GM12875 (cell line): ENCODE measurements at regions not wholly inside any gene's neighbourhood (a gene's known extent, or its start where the extent isn't known, plus 50 kb on each side); places are given as distances from the start of the nearest gene placed in this dataset.
"Not testable (repeated sequence)": the region's sequence is repeated elsewhere in the genome, so short reads cannot be mapped to it uniquely, and the experiment has no call there.

Source experiments
- H3K4me3 ChIP-seq: one replicate; pipeline ENCODE4 v1.5.1; 2011; ENCODE audit warnings: low read depth, low read length, control low read depth
- TF ChIP-seq, protein P1 (sequence below): IDR thresholded peaks from 2 replicates; pipeline ENCODE4 v1.5.1; 2011; ENCODE audit warnings: low read depth, mild to moderate bottlenecking, control low read depth, inconsistent platforms, low read length, moderate library complexity, borderline replicate concordance; ENCODE audit not compliant: insufficient read depth

GRCh38 chr5:116772806-116773205 lies 198.2 kb upstream of the SEMA6A start:
- TF ChIP-seq, protein P1, sequence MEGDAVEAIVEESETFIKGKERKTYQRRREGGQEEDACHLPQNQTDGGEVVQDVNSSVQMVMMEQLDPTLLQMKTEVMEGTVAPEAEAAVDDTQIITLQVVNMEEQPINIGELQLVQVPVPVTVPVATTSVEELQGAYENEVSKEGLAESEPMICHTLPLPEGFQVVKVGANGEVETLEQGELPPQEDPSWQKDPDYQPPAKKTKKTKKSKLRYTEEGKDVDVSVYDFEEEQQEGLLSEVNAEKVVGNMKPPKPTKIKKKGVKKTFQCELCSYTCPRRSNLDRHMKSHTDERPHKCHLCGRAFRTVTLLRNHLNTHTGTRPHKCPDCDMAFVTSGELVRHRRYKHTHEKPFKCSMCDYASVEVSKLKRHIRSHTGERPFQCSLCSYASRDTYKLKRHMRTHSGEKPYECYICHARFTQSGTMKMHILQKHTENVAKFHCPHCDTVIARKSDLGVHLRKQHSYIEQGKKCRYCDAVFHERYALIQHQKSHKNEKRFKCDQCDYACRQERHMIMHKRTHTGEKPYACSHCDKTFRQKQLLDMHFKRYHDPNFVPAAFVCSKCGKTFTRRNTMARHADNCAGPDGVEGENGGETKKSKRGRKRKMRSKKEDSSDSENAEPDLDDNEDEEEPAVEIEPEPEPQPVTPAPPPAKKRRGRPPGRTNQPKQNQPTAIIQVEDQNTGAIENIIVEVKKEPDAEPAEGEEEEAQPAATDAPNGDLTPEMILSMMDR: no peak
- H3K4me3 ChIP-seq: no peak overlapping the region

- no peak overlapping the region for H3K4me3 ChIP-seq
- TF ChIP-seq, protein P1: no peak
Observed at GRCh38 chr5:116772152-116772501, 197.5 kb upstream of the SEMA6A start.

DNA sequence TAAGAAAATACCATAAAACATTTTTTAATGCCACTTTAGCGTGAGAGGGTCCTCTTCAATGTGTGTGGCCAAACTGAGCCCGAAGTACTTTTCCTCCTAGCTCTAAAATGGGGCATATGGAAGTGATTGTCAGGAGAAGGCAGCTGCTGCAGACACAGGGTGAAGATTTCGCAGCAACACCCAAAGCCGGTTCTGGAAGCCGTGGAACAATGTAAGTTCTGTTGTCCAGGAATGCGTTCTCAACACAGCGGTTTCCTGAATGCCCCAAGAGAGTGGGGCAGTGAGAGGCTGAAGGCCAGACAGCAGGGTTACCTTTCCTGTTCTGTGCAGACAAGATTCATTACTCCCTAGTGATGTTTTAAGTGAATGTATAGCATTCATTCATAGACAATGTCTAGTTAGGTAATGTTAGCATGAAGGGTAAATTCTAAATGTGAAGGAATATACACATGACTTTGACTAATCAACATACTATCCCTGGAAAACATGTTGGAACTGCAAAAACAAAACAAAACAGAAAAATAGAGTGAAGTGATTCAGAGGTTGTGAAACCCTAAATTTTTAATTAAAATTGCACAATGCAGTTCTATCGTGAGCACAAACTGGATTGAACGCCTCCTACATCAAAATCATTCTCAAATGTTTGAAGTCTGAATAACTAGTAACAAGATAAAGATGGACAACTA lies 197.0 kb upstream of the SEMA6A start:
- TF ChIP-seq, protein P1: no peak
- H3K4me3 ChIP-seq: no peak overlapping the region

DNA sequence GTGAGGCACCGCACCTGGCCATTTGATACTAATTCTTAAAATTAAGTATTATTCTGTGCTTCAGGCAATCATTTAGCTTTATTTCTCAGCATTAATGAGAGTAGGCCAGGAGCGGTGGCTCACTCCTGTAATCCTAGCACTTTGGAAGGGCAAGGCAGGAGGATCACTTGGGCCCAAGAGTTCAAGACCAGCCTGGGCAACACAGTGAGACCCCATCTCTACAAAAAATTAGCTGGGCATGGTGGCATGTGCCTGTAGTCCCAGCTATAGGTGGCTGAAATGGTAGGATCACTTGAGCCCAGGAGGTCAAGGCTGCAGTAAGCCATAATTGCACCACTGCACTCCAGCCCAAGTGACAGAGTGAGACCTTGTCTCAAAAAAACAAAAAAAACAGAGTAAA lies 195.3 kb upstream of the SEMA6A start:
- not testable (repeated sequence) for H3K4me3 ChIP-seq

- TF ChIP-seq, protein P1: no peak
- H3K4me3 ChIP-seq: no peak overlapping the region
Observed at GRCh38 chr5:116769470-116769869, 194.8 kb upstream of the SEMA6A start.

- H3K4me3 ChIP-seq: no peak overlapping the region
- TF ChIP-seq, protein P1: no peak
Observed at GRCh38 chr5:116766470-116766947, 191.9 kb upstream of the SEMA6A start.

DNA sequence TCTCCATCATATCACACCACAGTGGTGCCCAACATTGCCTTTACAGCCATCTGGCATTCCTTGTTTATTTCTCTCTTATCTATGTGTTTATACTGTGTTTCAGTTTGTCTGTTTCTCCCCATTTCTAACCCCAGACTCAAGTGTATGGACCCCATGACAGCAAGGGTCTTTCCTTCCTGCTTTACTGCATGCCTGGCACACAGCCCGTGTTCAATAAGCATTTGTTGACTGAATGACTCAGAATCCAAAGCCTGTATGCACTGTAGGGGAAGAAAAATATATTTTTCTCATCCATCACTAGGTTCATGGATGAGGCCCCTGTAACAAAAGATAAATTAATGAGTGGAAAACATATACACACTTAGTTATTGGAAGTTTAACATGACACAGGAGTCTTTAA lies 190.8 kb upstream of the SEMA6A start:
- TF ChIP-seq, protein P1: no peak
- H3K4me3 ChIP-seq: no peak overlapping the region
